Non-pigmented ciliary epithelial cell (primary cell): ENCODE measurements at regions not wholly inside any gene's neighbourhood (a gene's known extent, or its start where the extent isn't known, plus 50 kb on each side); places are given as distances from the start of the nearest gene placed in this dataset.

Source experiments
- DNase-seq: peaks from one replicate; pipeline ENCODE4 v3.0.0-alpha.2; 2010; ENCODE audit warnings: low read depth

- no peak for DNase-seq
These were observed 1798.9 kb downstream of the MAT2B start for GRCh38 chr5:165304193-165304827.

DNA sequence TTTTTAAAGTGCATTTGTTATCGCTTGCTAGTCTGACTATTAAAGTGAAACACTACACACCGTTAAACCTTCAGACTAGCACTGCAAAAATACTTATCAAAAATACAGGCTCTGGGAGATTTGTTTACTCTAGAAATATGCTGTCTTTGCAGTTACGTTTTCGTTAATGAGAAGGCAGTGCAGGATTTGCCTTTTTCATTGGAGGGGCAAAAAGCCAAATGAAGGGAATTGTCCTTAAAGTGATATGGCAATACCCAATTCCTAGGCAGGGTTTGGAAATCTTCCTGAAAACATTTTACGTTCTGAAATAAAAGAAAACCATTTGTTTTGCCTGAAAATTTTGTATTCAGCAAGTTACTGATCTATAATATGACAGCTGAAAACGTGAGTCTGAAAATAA is 1800.2 kb downstream of the MAT2B start:
- DNase-seq: no peak

DNA sequence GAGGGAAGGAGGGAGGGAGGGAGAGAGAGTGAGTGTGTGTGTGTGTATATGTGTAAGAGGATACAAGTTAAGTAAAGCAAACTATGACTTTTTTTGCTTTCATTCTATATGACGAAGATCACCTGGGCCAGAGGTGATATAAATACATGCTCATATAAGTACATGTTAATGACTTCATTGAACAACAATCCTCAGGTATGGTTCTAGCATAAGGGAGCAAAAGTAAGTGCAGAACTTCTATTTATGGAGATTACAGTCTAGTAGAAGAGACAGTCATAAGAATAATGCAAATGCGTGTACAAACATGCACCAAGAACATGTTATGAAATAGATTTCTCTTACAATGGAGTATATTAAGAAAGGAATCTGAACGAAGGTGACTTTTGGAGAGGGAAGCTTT is 1804.0 kb downstream of the MAT2B start:
- no peak for DNase-seq

DNA sequence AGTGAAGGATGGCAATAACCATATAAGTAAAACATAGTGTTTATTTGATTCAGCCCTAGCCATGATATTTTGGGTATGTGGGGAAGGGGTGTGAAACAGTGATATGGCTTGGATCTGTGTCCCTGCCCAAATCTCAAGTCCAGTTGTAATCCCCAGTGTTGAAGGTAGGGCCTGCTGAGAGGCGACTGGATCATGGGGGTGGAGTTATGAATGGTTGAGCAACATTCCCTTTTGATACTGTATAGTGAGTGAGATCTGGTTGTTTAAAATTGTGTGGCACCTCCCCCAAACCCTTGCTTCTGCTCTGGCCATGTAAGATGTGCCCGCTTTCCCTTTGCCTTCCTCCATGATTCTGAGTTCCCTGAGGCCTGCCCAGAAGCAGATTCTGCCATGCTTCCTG is 1804.6 kb downstream of the MAT2B start:
- no peak for DNase-seq

- DNase-seq: peak; percentile 55
These were observed 1816.5 kb downstream of the MAT2B start for GRCh38 chr5:165321912-165322311.

- DNase-seq: no peak
These were observed 1819.8 kb downstream of the MAT2B start for GRCh38 chr5:165325221-165325620.

DNA sequence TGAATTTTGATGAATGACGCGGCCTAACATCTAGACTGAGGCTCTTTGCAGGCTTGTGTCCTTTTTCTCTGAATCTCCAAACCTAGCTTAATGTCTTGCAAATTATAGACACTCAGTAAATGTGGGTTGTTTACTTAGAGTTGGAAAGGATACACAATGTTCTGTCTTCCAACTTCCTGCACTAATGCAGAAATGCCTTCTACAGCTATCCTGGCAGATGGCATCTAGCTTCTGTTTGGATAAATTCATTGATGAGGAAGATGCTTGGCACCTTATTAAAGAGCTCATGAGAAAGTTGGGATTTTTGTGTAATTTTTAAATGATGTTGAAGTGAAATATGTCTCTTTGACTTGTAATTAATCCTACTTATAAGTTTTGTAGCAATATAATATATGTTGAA is 1822.2 kb downstream of the MAT2B start:
- DNase-seq: no peak

DNA sequence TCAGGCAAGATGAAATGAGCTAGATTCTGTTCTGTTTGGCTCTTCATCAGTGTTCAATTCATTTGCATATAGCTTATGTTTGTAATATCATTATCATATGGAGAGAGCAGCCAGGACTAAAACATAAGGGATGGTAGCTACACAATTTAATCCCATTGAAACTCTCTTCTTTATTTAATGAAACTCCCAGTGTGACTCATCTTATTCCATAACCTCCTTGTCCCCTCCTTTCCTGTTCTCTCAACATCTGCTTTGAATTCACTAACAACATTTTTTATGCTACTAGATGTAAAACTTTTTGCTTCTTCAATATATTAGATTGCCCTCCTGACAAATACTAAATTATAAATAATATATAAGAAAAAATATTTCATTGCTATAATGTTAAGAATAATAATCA is 1823.4 kb downstream of the MAT2B start:
- DNase-seq: no peak

GRCh38 chr5:165333623-165334022 is 1828.2 kb downstream of the MAT2B start:
- no peak for DNase-seq

GRCh38 chr5:165334201-165334600 is 1828.8 kb downstream of the MAT2B start:
- no peak for DNase-seq

- DNase-seq: no peak
These were observed 1844.3 kb downstream of the MAT2B start for GRCh38 chr5:165349735-165350134.

GRCh38 chr5:165351342-165351741 is 1845.9 kb downstream of the MAT2B start:
- no peak for DNase-seq

- no peak for DNase-seq
These were observed 1854.9 kb downstream of the MAT2B start for GRCh38 chr5:165360366-165360765.

DNA sequence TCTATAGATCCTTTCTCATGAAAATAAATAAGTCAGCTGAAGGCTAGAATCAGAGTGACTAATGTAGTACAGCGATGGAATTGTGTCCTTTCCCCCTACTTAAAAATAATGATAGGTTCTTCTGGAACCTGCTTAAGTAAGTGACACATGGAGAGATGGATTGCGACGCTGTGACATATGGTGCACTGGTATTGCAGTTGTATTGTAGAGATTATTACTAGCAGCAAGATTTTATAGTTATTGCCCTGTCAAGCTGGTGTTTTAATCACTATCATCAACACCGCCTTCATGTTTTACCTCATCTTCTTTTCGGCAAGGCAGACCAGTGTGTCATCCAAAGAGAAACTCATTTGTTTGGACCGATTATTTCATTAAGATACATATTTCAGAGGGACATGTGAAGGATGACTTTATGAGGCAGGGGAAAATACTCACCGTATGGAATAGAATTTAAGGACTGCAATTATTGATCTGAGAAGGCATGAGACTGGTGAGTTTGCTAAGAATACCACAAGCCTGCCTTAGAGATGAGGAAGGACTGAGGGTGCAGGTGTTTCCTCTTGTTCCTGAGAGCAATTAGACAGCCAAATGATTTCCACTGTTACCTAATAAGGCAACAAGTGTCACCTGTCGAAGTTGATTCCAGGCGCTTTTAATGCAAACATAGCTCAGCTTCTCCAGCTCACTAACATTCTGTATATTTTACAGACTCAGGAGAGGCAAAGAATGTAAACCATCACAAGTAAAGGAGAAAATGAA is 1855.5 kb downstream of the MAT2B start:
- no peak for DNase-seq

DNA sequence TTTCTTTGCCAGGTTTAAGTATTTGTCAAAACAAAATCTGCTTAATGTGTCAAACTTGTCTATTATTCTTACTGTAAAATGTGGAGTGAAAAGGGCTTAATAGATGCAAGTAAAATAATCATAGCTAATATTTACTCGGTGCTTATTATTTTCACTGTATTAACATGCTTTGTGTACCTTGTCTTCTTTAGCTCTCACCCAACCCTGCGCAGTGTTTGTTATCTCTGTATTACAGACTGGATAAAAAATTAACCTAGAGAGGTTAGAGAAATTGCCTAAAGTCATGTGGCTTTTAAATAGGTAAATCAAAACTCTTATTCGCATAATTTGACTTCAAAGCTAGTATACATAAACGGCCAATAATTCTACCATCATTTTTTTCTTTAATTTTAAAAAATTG is 1864.8 kb downstream of the MAT2B start:
- DNase-seq: no peak

DNA sequence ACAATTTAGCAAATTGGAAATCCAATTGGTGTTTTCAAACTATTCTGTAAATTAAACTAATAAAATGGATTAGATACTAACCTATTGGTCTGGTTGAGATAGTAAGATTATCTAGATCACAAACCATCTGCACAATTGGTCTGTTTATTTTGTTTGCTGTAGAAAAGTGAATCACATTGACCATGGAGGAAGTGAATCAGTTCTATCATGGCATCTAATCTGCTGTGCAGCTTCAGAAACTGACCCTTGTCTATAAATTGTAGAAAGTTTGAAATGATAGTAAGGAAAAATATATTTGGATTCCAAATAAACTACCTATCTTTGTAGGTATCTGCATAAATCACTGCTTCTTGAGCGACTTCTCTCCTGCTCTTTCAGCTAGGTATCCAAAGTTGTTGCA is 1865.4 kb downstream of the MAT2B start:
- peak; percentile 22 for DNase-seq

DNA sequence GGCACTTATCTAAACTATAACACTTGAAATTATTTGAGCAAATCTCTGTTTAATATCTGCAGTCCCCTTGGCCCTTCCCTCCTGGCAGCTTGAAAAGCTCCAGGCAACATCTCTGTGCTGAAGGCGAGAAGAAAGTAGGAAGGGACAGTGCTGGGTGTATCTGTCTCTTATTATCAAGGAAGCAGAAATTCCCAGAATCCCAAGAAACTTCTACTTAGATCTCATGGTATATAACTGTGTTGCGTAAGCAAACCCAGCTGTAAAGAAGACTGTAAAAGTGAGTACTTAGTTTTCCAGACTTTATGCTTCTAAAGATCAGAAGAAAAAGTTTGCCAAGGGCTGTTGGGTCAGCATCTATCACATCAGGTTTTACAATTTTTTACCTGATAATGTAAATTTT is 1869.8 kb downstream of the MAT2B start:
- no peak for DNase-seq

- DNase-seq: no peak
These were observed 1888.4 kb downstream of the MAT2B start for GRCh38 chr5:165393839-165394238.

DNA sequence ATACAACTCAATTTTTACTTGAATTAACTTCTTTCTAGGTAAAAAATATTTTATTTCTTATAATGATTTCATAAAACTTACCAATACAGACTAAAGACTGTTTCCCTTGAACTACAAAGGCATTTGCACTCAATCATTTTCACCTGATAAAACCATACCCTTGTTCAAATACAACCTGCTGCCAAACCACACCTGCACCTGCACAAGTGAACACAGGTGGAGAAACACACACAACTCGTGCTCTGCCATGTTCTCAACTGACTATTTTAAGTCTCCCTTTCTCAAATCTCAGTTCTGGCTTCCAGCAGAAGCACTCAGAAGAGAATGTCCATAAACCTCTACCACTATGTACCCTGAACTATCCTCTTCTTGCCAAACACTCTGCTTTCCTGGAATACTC is 1892.1 kb downstream of the MAT2B start:
- DNase-seq: no peak

DNA sequence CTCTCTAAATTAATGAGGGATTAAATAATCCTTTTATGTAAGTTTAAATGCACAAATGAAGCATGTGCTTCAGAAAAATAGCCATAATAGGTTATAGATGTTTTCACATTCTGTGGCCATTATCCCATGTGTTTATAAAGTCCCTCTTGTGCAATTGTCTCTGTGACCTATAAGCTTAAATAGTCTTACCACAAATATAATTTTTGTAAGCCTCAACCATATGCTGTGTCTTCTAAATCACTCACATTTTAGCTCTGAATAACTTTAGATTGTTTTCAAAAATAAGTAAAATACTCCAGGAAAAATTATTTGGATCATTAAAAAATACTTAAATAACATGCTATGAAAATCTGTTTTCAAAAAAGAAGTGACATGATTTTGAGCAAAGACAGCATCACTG is 1894.7 kb downstream of the MAT2B start:
- DNase-seq: no peak

- no peak for DNase-seq
These were observed 1899.5 kb downstream of the MAT2B start for GRCh38 chr5:165404917-165405316.

DNA sequence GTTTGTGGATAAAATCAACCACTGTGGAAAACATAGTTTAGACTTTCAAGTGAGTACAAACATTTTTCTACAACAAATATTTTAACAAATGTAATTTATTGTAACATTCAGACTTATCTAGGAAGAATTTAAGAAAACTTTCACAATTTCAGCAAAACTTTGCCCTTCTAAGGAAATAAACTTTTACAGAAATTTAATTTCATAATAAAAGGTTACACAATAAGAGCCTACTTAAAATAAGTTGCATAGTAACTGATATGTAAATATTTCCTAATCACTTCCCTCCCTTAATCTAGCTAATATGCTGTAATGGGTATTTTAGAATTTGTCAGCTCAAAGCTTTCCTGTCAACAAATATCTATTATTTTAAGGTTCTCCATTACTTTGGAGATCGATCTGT is 1899.9 kb downstream of the MAT2B start:
- DNase-seq: no peak

GRCh38 chr5:165407352-165407751 is 1901.9 kb downstream of the MAT2B start:
- DNase-seq: no peak

GRCh38 chr5:165410476-165410875 is 1905.1 kb downstream of the MAT2B start:
- no peak for DNase-seq
